Mesendoderm (in vitro differentiated cells): ENCODE measurements at regions not wholly inside any gene's neighbourhood (a gene's known extent, or its start where the extent isn't known, plus 50 kb on each side); places are given as distances from the start of the nearest gene placed in this dataset.

Source experiments
- DNase-seq: peaks from one replicate; pipeline ENCODE4 v3.0.0; 2013
- H2AK5ac ChIP-seq: 2 replicates; pipeline ENCODE4 v1.6.1; 2013; ENCODE audit warnings: low read length, inconsistent platforms
- H2BK120ac ChIP-seq: 2 replicates; pipeline ENCODE4 v1.6.1; 2013; ENCODE audit warnings: low read depth, mild to moderate bottlenecking, low read length, moderate library complexity, mixed read lengths
- H2BK15ac ChIP-seq: replicated peaks from 2 replicates; pipeline ENCODE4 v1.6.1; 2013; ENCODE audit warnings: low read depth, mild to moderate bottlenecking, moderate library complexity
- H2BK5ac ChIP-seq: 2 replicates; pipeline ENCODE4 v1.6.1; 2013; ENCODE audit warnings: low read length, inconsistent platforms
- H3K18ac ChIP-seq: 2 replicates; pipeline ENCODE4 v1.6.1; 2013; ENCODE audit warnings: mild to moderate bottlenecking, low read length, mixed read lengths
- H3K23ac ChIP-seq: one replicate; pipeline ENCODE4 v1.6.1; 2013; ENCODE audit warnings: low read length
- H3K27ac ChIP-seq: 2 replicates; pipeline ENCODE4 v1.5.1; 2013; ENCODE audit warnings: low read depth, mild to moderate bottlenecking, inconsistent platforms, low read length, moderate library complexity
- H3K27me3 ChIP-seq: 2 replicates; pipeline ENCODE4 v1.6.1; 2013; ENCODE audit warnings: low read length, control low read depth, mild to moderate bottlenecking, inconsistent platforms; ENCODE audit not compliant: insufficient read depth, poor library complexity
- H3K36me3 ChIP-seq: 2 replicates; pipeline ENCODE4 v1.6.1; 2013; ENCODE audit warnings: low read length, inconsistent platforms; ENCODE audit not compliant: control insufficient read depth, insufficient read depth
- H3K4ac ChIP-seq: one replicate; pipeline ENCODE4 v1.6.1; 2013; ENCODE audit warnings: low read depth, mild to moderate bottlenecking, low read length, moderate library complexity
- H3K4me1 ChIP-seq: 2 replicates; pipeline ENCODE4 v1.6.1; 2013; ENCODE audit warnings: low read depth, low read length, inconsistent platforms; ENCODE audit not compliant: control insufficient read depth
- H3K4me2 ChIP-seq: 2 replicates; pipeline ENCODE4 v1.6.1; 2013; ENCODE audit warnings: low read length
- H3K4me3 ChIP-seq: 2 replicates; pipeline ENCODE4 v1.5.1; 2013; ENCODE audit warnings: mild to moderate bottlenecking, low read length
- H3K56ac ChIP-seq: one replicate; pipeline ENCODE4 v1.6.1; 2013; ENCODE audit warnings: low read length
- H3K79me1 ChIP-seq: 2 replicates; pipeline ENCODE4 v1.6.1; 2013; ENCODE audit warnings: low read length, inconsistent platforms
- H3K79me2 ChIP-seq: 2 replicates; pipeline ENCODE4 v1.6.1; 2013; ENCODE audit warnings: mild to moderate bottlenecking, low read length; ENCODE audit not compliant: control insufficient read depth, insufficient read depth
- H3K9ac ChIP-seq: 2 replicates; pipeline ENCODE4 v1.6.1; 2013; ENCODE audit warnings: low read length, inconsistent platforms
- H4K5ac ChIP-seq: one replicate; pipeline ENCODE4 v1.6.1; 2013; ENCODE audit warnings: low read length
- H4K8ac ChIP-seq: one replicate; pipeline ENCODE4 v1.6.1; 2013; ENCODE audit warnings: low read depth, mild to moderate bottlenecking, control low read depth, low read length, moderate library complexity
- WGBS: extraction: QIAGEN DNeasy Blood & Tissue Kit; methylation state at CpG from one replicate; pipeline ENCODE4 v1.1.7; 2013; ENCODE audit warnings: low lambda C conversion rate, missing lambda C conversion rate; ENCODE audit not compliant: insufficient coverage; ENCODE audit errors: extremely low coverage; 5-methylcytosine and 5-hydroxymethylcytosine counted together

DNA sequence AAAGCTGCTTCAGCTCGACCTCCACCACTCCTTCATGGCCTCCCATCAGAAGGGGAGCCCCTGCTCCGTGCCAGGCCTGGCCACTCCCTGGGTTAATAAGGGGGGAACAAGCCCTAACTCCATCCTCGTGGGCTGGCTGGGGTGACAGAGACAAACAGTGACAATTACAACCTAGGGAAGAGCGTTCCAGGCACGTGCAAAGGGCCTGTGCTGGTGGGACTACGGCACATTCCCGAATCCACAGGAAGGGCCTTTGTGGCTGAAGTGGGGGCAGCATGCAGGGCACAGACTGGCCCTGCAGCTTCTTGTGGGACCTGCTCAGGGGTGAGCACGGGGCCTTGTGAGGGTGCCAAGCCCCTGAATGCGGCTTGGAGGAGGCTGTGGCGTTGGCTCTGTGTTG lies 157.4 kb downstream of the C9orf50 start:
- no peak overlapping the region for H2BK15ac ChIP-seq
- H4K5ac ChIP-seq = no peak overlapping the region
- no CpG with 5 or more reads among the region's 10 CpGs for WGBS
- H3K4ac ChIP-seq = no peak overlapping the region
- no peak overlapping the region for H2BK120ac ChIP-seq
- H3K18ac ChIP-seq = no peak overlapping the region
- H3K56ac ChIP-seq = no peak overlapping the region
- no peaks in the 10 kb centered on the region for H3K79me1 ChIP-seq
- DNase-seq = no peak
- H3K23ac ChIP-seq = no peak overlapping the region
- no peak overlapping the region for H2BK5ac ChIP-seq
- H3K27ac ChIP-seq = no peak overlapping the region
- H2AK5ac ChIP-seq = no peak overlapping the region
- no peak overlapping the region for H4K8ac ChIP-seq
- no peaks in the 10 kb centered on the region for H3K36me3 ChIP-seq
- no peak overlapping the region for H3K4me2 ChIP-seq
- H3K79me2 ChIP-seq = no peaks in the 10 kb centered on the region
- no peak overlapping the region for H3K9ac ChIP-seq
- H3K4me1 ChIP-seq = peaks cover 9% of the 10 kb centered on the region
- H3K4me3 ChIP-seq = no peak overlapping the region
- no peaks in the 10 kb centered on the region for H3K27me3 ChIP-seq

DNA sequence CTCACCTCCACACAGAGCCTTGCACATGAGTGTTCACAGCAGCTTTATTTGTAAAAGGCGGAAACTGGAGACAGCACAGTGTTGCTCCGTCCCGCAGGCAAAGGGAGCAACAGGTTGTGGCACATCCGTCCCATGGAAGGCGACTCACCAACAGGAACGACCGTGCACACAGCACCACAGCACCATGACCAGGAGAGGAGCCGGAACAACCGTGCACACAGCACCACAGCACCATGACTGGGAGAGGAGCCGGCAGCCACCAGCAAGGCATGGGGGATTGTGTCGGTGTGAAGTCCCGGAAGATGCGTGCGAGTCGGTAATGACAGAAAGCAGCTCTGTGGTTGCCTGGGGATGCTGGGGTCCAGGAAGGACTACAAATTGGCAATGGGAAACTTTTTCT lies 158.5 kb downstream of the C9orf50 start:
- no peak overlapping the region for H3K4me3 ChIP-seq
- H2BK5ac ChIP-seq = no peak overlapping the region
- no peak overlapping the region for H2BK15ac ChIP-seq
- no peak for DNase-seq
- H3K27me3 ChIP-seq = no peaks in the 10 kb centered on the region
- peaks cover 9% of the 10 kb centered on the region for H3K4me1 ChIP-seq
- no peak overlapping the region for H3K9ac ChIP-seq
- no peak overlapping the region for H3K4ac ChIP-seq
- no peak overlapping the region for H3K4me2 ChIP-seq
- H4K5ac ChIP-seq = no peak overlapping the region
- H2AK5ac ChIP-seq = no peak overlapping the region
- H3K36me3 ChIP-seq = no peaks in the 10 kb centered on the region
- no peak overlapping the region for H3K56ac ChIP-seq
- H3K79me2 ChIP-seq = no peaks in the 10 kb centered on the region
- H3K27ac ChIP-seq = no peak overlapping the region
- H3K23ac ChIP-seq = no peak overlapping the region
- no peak overlapping the region for H4K8ac ChIP-seq
- no peak overlapping the region for H2BK120ac ChIP-seq
- H3K79me1 ChIP-seq = no peaks in the 10 kb centered on the region
- no CpG with 5 or more reads among the region's 15 CpGs for WGBS
- H3K18ac ChIP-seq = no peak overlapping the region

DNA sequence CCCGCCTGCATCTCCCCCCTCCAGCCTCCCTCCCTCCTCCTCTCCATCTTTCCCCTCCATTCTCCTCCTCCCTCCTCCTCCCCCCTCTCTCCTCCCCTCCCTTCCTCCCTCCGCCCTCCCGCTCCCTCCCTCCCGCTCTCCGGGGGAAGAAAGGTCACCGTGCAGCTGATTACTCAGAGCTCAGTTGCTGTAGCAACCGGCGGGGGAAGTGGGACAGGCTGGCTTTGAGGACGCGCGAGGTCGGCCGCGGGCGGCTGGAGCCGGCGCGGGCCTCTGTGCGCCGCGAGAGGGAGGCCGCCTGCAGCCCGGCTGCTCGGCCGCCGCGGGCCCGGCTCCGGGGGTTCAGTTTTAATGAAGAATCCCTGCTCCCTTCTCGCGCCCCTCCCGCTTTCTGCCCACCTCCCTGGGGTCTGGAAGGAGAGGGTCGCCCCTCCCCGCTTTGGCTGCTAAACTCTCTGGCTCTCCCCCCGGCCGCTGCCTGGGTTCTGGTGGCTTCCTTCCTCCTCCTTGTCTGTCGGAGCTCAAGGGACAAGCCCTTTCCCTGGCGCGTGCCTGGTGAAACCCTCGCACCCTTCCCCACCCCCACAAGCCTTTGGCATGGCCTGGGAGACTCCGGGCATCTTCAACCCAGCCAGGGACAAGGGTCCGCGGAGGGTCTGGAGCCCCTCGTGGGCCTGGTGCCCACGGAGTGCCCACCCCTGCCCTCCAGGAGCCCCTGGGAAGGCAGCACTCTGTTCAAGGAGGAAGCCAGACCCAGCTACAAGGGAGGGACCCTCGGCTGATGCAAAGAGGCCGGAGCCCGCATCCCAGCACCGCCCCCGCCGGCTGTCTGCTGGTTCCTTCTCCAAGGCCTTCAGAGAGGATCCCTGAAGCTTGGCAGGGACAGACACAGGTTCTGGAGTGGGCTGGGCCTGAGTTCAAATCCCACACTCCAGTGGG lies 160.3 kb downstream of the C9orf50 start:
- H3K27ac ChIP-seq = peak overlapping the region; percentile 96
- H3K27me3 ChIP-seq = no peaks in the 10 kb centered on the region
- peak overlapping the region; percentile 92 for H3K56ac ChIP-seq
- H3K4me2 ChIP-seq = peak overlapping the region; percentile 81
- H4K5ac ChIP-seq = no peak overlapping the region
- H3K4me3 ChIP-seq = peak overlapping the region; percentile 25
- H3K23ac ChIP-seq = no peak overlapping the region
- DNase-seq = peak; percentile 100
- H3K4ac ChIP-seq = peak overlapping the region; percentile 98
- H2BK15ac ChIP-seq = no peak overlapping the region
- no peak overlapping the region for H2AK5ac ChIP-seq
- H3K18ac ChIP-seq = peak overlapping the region; percentile 91
- peak overlapping the region; percentile 91 for H2BK120ac ChIP-seq
- H4K8ac ChIP-seq = peak overlapping the region; percentile 58
- H3K9ac ChIP-seq = peak overlapping the region; percentile 89
- H3K79me1 ChIP-seq = no peaks in the 10 kb centered on the region
- no peaks in the 10 kb centered on the region for H3K36me3 ChIP-seq
- no peaks in the 10 kb centered on the region for H3K79me2 ChIP-seq
- peak overlapping the region; percentile 71 for H2BK5ac ChIP-seq
- peaks cover 9% of the 10 kb centered on the region for H3K4me1 ChIP-seq
- WGBS = no CpG with 5 or more reads among the region's 51 CpGs

DNA sequence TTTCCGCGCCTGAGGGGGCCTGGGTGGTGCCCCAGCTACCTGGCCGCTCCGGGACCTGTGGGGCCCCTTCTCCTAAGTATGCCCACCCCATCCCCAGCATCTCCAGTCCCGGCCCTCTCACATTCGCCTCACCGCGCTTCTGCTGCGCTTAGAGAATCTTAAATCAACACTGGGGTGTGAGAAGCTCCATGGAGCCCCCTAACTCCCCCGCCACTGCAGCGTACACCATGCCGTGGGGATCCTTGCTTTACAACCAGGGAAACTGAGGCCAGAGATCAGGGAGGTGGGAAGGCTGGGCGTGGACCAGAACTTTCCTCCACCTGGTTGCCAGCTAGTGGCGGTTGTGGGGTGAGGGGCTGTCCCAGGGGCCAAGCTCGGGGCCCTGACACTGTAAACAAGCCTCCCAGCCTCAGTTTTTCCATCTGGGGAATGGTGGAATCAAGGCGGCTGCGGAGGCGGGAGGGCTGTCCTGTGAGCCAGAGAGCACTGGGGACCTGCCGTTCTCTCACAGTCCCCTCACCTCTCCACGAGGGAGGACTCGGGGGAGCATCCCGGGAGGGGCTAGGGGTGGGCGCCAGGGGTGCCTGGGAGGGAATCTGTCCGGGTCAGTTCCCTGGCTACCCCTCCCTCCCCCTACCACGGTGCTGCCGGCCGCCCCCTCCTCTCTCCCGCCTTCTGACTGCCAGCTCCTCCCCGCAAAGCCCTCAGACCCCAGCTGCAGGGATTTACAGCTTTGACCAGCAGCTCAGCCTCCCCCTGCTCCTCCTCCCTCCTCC lies 161.2 kb downstream of the C9orf50 start:
- Histone ChIP-seq H3K79me1 (no peaks in the 10 kb centered on the region), H3K56ac (peak overlapping the region; percentile 88), H3K27ac (no peak overlapping the region), H3K36me3 (no peaks in the 10 kb centered on the region), H3K23ac (peak overlapping the region; percentile 29), H3K18ac (peak overlapping the region; percentile 82), H3K79me2 (no peaks in the 10 kb centered on the region), H2BK5ac (no peak overlapping the region), H2BK120ac (peak overlapping the region; percentile 5), H3K9ac (peak overlapping the region; percentile 45), H3K4me2 (peak overlapping the region; percentile 33), H2AK5ac (no peak overlapping the region), H2BK15ac (peak overlapping the region; percentile 28), H3K4ac (peak overlapping the region; percentile 97), H3K27me3 (no peaks in the 10 kb centered on the region), H4K8ac (no peak overlapping the region), H4K5ac (no peak overlapping the region), H3K4me1 (peaks cover 9% of the 10 kb centered on the region), H3K4me3 (no peak overlapping the region)
- no peak for DNase-seq
- WGBS = no CpG with 5 or more reads among the region's 29 CpGs

DNA sequence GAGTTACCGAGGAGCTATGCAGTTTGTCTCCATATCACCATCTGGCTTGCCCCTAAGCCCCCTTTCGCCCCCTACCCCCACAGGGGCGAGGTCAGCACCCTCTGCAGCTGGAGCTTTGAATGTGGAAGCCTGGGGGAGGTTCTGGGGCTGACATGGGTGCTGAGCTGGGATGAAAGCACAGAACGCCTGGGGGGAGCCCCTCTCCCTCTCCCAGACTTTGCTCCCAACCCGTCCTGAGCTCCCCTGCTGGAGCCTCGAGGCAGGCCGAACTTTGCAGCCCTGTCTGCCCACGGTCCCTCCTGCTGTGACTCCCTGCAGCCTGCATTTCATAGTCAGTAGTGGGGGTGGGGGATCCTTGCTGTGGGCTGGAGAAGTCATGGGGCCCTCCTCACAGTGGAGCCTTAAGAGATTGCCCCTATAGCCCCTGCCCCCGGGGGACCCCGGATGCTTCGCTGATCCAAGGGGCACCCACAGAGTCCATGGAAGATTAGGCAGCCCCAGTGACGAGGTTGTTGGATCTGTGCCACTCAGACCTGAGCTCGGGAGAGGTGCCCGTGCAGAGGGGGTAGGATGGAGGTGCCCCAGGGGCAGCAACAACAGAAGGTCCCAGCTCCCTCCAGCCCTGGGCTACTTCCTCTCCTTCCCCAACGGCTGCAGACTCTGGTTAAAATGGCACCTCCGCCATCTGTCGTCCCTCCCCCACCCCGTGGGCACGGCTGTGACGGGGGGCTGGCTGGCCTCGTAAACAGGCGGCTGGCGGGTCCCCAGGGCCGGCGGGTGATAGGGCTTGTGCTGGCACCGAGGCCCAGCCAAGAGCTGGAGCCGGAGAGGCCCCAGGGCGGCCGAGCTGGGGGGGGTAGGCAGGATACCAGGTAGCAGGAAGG lies 162.0 kb downstream of the C9orf50 start:
- peak overlapping the region; percentile 45 for H3K23ac ChIP-seq
- H3K9ac ChIP-seq = peak overlapping the region; percentile 45
- peak overlapping the region; percentile 82 for H2AK5ac ChIP-seq
- no CpG with 5 or more reads among the region's 29 CpGs for WGBS
- no peak overlapping the region for H2BK5ac ChIP-seq
- no peak overlapping the region for H4K8ac ChIP-seq
- H3K4ac ChIP-seq = peak overlapping the region; percentile 97
- H3K4me2 ChIP-seq = no peak overlapping the region
- peak overlapping the region; percentile 88 for H3K56ac ChIP-seq
- H4K5ac ChIP-seq = peak overlapping the region; percentile 2
- H3K4me3 ChIP-seq = no peak overlapping the region
- peak overlapping the region; percentile 82 for H3K18ac ChIP-seq
- peak overlapping the region; percentile 5 for H2BK120ac ChIP-seq
- H3K27me3 ChIP-seq = no peaks in the 10 kb centered on the region
- DNase-seq = peak; percentile 44
- H3K79me1 ChIP-seq = no peaks in the 10 kb centered on the region
- H3K36me3 ChIP-seq = no peaks in the 10 kb centered on the region
- no peak overlapping the region for H3K27ac ChIP-seq
- H3K79me2 ChIP-seq = no peaks in the 10 kb centered on the region
- H2BK15ac ChIP-seq = peak overlapping the region; percentile 14
- H3K4me1 ChIP-seq = peaks cover 9% of the 10 kb centered on the region
